GM19351 (cell line): ENCODE measurements at regions not wholly inside any gene's neighbourhood (a gene's known extent, or its start where the extent isn't known, plus 50 kb on each side); places are given as distances from the start of the nearest gene placed in this dataset.
A peak's percentile ranks its signal among the peaks of the same experiment; 100 is the strongest.

Source experiments
- ATAC-seq: cut with Tn5 transposase; IDR thresholded peaks from one replicate; pipeline ENCODE4 v1.9.1; 2021; ENCODE audit warnings: mild to moderate bottlenecking, moderate library complexity; ENCODE audit not compliant: unreplicated experiment

GRCh38 chr3:117281371-117281770, 571.8 kb downstream of the TUSC7 start:
- ATAC-seq, result no peak

- no peak for ATAC-seq
These were observed 573.0 kb downstream of the TUSC7 start for GRCh38 chr3:117282566-117282965.

GRCh38 chr3:117285737-117286136, 576.2 kb downstream of the TUSC7 start:
- ATAC-seq, result no peak

- no peak for ATAC-seq
These were observed 576.9 kb downstream of the TUSC7 start for GRCh38 chr3:117286488-117286887.

- no peak for ATAC-seq
These were observed 578.0 kb downstream of the TUSC7 start for GRCh38 chr3:117287602-117288001.

- no peak for ATAC-seq
These were observed 581.9 kb downstream of the TUSC7 start for GRCh38 chr3:117291476-117291875.

- ATAC-seq, result no peak
These were observed 587.5 kb downstream of the TUSC7 start for GRCh38 chr3:117297065-117297464.

GRCh38 chr3:117297541-117297940, 588.0 kb downstream of the TUSC7 start:
- ATAC-seq, result no peak

- no peak for ATAC-seq
These were observed 588.7 kb downstream of the TUSC7 start for GRCh38 chr3:117298273-117298672.

GRCh38 chr3:117302428-117302827, 592.8 kb downstream of the TUSC7 start:
- no peak for ATAC-seq

- ATAC-seq, result no peak
These were observed 593.9 kb downstream of the TUSC7 start for GRCh38 chr3:117303443-117303842.

- ATAC-seq, result no peak
These were observed 595.1 kb downstream of the TUSC7 start for GRCh38 chr3:117304681-117305080.

GRCh38 chr3:117305681-117306080, 596.1 kb downstream of the TUSC7 start:
- ATAC-seq, result no peak

- peak; percentile 67 for ATAC-seq
These were observed 596.7 kb downstream of the TUSC7 start for GRCh38 chr3:117306299-117306698.

GRCh38 chr3:117308353-117308752, 598.8 kb downstream of the TUSC7 start:
- no peak for ATAC-seq

GRCh38 chr3:117308756-117309155, 599.2 kb downstream of the TUSC7 start:
- ATAC-seq, result no peak

- ATAC-seq, result no peak
These were observed 601.0 kb downstream of the TUSC7 start for GRCh38 chr3:117310536-117310935.

GRCh38 chr3:117314441-117315150, 605.0 kb downstream of the TUSC7 start:
- no peak for ATAC-seq

GRCh38 chr3:117322866-117323265, 613.3 kb downstream of the TUSC7 start:
- ATAC-seq, result no peak

- ATAC-seq, result no peak
These were observed 637.3 kb downstream of the TUSC7 start for GRCh38 chr3:117346901-117347300.

- no peak for ATAC-seq
These were observed 639.3 kb downstream of the TUSC7 start for GRCh38 chr3:117348884-117349283.

GRCh38 chr3:117349566-117349965, 640.0 kb downstream of the TUSC7 start:
- no peak for ATAC-seq

GRCh38 chr3:117350371-117350770, 640.8 kb downstream of the TUSC7 start:
- ATAC-seq, result no peak
